Keratinocyte (primary cell): ENCODE measurements at regions not wholly inside any gene's neighbourhood (a gene's known extent, or its start where the extent isn't known, plus 50 kb on each side); places are given as distances from the start of the nearest gene placed in this dataset.

Experiments used
- DNase-seq: peaks from one replicate; pipeline ENCODE4 v3.0.0-alpha.2; 2011; ENCODE audit warnings: low read depth, missing footprints, low spot score
- FAIRE-seq: peaks from 2 replicates; lab custom pipeline; 2011; peaks lifted over from hg19 to GRCh38; lab: Jason Lieb, UNC
- H2AFZ ChIP-seq: 2 replicates; pipeline ENCODE4 v1.6.0; 2012; ENCODE audit warnings: low read length, control low read depth, inconsistent platforms; ENCODE audit not compliant: control insufficient read depth
- H3K27ac ChIP-seq: 2 replicates; pipeline ENCODE4 v1.5.1; 2011; ENCODE audit warnings: low read length; ENCODE audit not compliant: control insufficient read depth, insufficient read depth
- H3K27me3 ChIP-seq: 3 replicates; pipeline ENCODE4 v1.6.0; 2011; ENCODE audit warnings: low read length; ENCODE audit not compliant: control insufficient read depth, insufficient read depth; ENCODE audit errors: extremely low read depth
- H3K36me3 ChIP-seq, 2 experiments: 2 replicates in 1 of 2; 3 replicates in 1 of 2; pipeline ENCODE4 v1.5.1; 2011; ENCODE audit warnings: low read length in 2 of 2, mild to moderate bottlenecking in 1 of 2; ENCODE audit not compliant: control insufficient read depth in 2 of 2, insufficient read depth in 2 of 2; ENCODE audit errors: extremely low read depth in 1 of 2
- H3K4me1 ChIP-seq: 3 replicates; pipeline ENCODE4 v1.5.1; 2011; ENCODE audit warnings: low read length; ENCODE audit not compliant: control insufficient read depth, insufficient read depth; ENCODE audit errors: extremely low read depth
- H3K4me2 ChIP-seq: 3 replicates; pipeline ENCODE4 v1.6.0; 2011; ENCODE audit warnings: low read depth, low read length; ENCODE audit not compliant: control insufficient read depth, insufficient read depth; ENCODE audit errors: extremely low read depth
- H3K4me3 ChIP-seq, 3 experiments: fragments of 200-600 bp in 1 of 3; sonication (generic) in 1 of 3; 2 replicates in 2 of 3; 3 replicates in 1 of 3; pipeline ENCODE4 v1.5.1; 2011 to 2016; ENCODE audit warnings: low read length in 3 of 3, mild to moderate bottlenecking in 3 of 3, control low read depth in 2 of 3, inconsistent platforms in 1 of 3, low read depth in 1 of 3, mixed read lengths in 1 of 3, mixed run types in 1 of 3, moderate library complexity in 1 of 3; ENCODE audit not compliant: control insufficient read depth in 2 of 3, insufficient read depth in 2 of 3; ENCODE audit errors: extremely low read depth in 1 of 3
- H3K79me2 ChIP-seq: 2 replicates; pipeline ENCODE4 v1.6.0; 2012; ENCODE audit warnings: low read length; ENCODE audit not compliant: control insufficient read depth, insufficient read depth
- H3K9ac ChIP-seq: 3 replicates; pipeline ENCODE4 v1.6.0; 2011; ENCODE audit warnings: low read length; ENCODE audit not compliant: control insufficient read depth, insufficient read depth; ENCODE audit errors: extremely low read depth
- H3K9me1 ChIP-seq: 3 replicates; pipeline ENCODE4 v1.6.0; 2011; ENCODE audit warnings: low read length; ENCODE audit not compliant: control insufficient read depth, insufficient read depth; ENCODE audit errors: extremely low read depth
- H3K9me3 ChIP-seq: 2 replicates; pipeline ENCODE4 v1.5.1; 2012; ENCODE audit warnings: low read depth, low read length; ENCODE audit not compliant: control insufficient read depth
- H4K20me1 ChIP-seq: 3 replicates; pipeline ENCODE4 v1.6.0; 2011; ENCODE audit warnings: low read length; ENCODE audit not compliant: control insufficient read depth, insufficient read depth; ENCODE audit errors: extremely low read depth
- CTCF ChIP-seq, 3 experiments: IDR thresholded peaks in 1 of 3; conservative IDR thresholded peaks in 1 of 3; optimal IDR thresholded peaks in 1 of 3; 2 replicates in 2 of 3; 3 replicates in 1 of 3; pipeline versions ENCODE3 to v1.5.1; 2011; ENCODE audit warnings: low read length in 3 of 3, mild to moderate bottlenecking in 3 of 3, moderate library complexity in 2 of 3, control low read depth in 1 of 3, inconsistent platforms in 1 of 3; ENCODE audit not compliant: insufficient read depth in 2 of 3; ENCODE audit errors: extremely low read depth in 1 of 3
- EZH2 ChIP-seq: IDR thresholded peaks from one replicate; pipeline ENCODE4 v1.6.1; 2012; ENCODE audit warnings: inconsistent platforms, mild to moderate bottlenecking, low read length, moderate library complexity
- dilution Hi-C: fragments of 300-500 bp; cut with MboI; formaldehyde crosslinking; loops from one replicate; pipeline ENCODE4 v1.7.0; 2020; ENCODE audit warnings: low sequenced_read_pairs; ENCODE audit not compliant: extremely low pct_ligation_motif_present

GRCh38 chr11:127259102-127259501 is 258.5 kb upstream of the KIRREL3 start:
- no peaks in the 10 kb centered on the region for H4K20me1 ChIP-seq
- TF ChIP-seq EZH2 (no peak), CTCF (optimal IDR thresholded peaks at IDR 0.05 in 1 of 3, IDR thresholded peaks at IDR 0.05 in 1 of 3, conservative IDR thresholded peaks at IDR 0.05 in 1 of 3; ENCODE audit: extremely low read depth in 1 of 3, insufficient read depth in 2 of 3, low read length in 3 of 3) (peak in 1 of 3 experiments; percentile 7)
- DNase-seq (no peak), FAIRE-seq (no peak)
- H3K9me1 ChIP-seq: no peaks in the 10 kb centered on the region
- H3K4me2 ChIP-seq: no peak overlapping the region
- dilution Hi-C loops: no loop called here
- no peaks in the 10 kb centered on the region for H3K27me3 ChIP-seq
- no peak overlapping the region for H3K9ac ChIP-seq
- H3K9me3 ChIP-seq: no peaks in the 10 kb centered on the region
- no peaks in the 10 kb centered on the region for H3K36me3 ChIP-seq
- H3K79me2 ChIP-seq: no peaks in the 10 kb centered on the region
- H3K4me3 ChIP-seq: no peak overlapping the region
- no peaks in the 10 kb centered on the region for H3K4me1 ChIP-seq
- no peak overlapping the region for H3K27ac ChIP-seq
- H2AFZ ChIP-seq: no peak overlapping the region

- DNase-seq: no peak
- Histone ChIP-seq H3K9ac (no peak overlapping the region), H4K20me1 (no peaks in the 10 kb centered on the region), H3K4me2 (no peak overlapping the region), H3K4me3 (no peak overlapping the region), H3K9me1 (no peaks in the 10 kb centered on the region), H2AFZ (no peak overlapping the region), H3K9me3 (no peaks in the 10 kb centered on the region), H3K36me3 (no peaks in the 10 kb centered on the region), H3K27me3 (no peaks in the 10 kb centered on the region), H3K27ac (no peak overlapping the region), H3K79me2 (no peaks in the 10 kb centered on the region), H3K4me1 (no peaks in the 10 kb centered on the region)
- TF ChIP-seq CTCF (optimal IDR thresholded peaks at IDR 0.05 in 1 of 3, IDR thresholded peaks at IDR 0.05 in 1 of 3, conservative IDR thresholded peaks at IDR 0.05 in 1 of 3; ENCODE audit: extremely low read depth in 1 of 3, insufficient read depth in 2 of 3, low read length in 3 of 3): no peak
- no peak for TF ChIP-seq EZH2
- dilution Hi-C loops: no loop called here
- no peak for FAIRE-seq
Observed at GRCh38 chr11:127255209-127255608, 254.6 kb upstream of the KIRREL3 start.
